ENCODE measurements at regions not wholly inside any gene's neighbourhood (a gene's known extent, or its start where the extent isn't known, plus 50 kb on each side); places are given as distances from the start of the nearest gene placed in this dataset.

- TF ChIP-seq POLR2AphosphoS5 (IDR thresholded peaks at IDR 0.05; ENCODE audit: borderline replicate concordance, low read depth, low read length) (no peak), EZH2 (IDR thresholded peaks at IDR 0.05) (no peak)
These were observed 1269.7 kb upstream of the SPRY2 start for GRCh38 chr13:81610644-81611043.

Measured in SK-N-MC (cell line).